Dendritic cell treated with granulocyte-macrophage colony-stimulating factor and Interleukin-4, amounts not matched to agents 40 ng/mL and 50 ng/mL, for 4 days (primary cell): ENCODE measurements at regions not wholly inside any gene's neighbourhood (a gene's known extent, or its start where the extent isn't known, plus 50 kb on each side); places are given as distances from the start of the nearest gene placed in this dataset.

ENCODE experiments used
- H3K27ac Mint-ChIP-seq: one replicate; pipeline ENCODE4 v1.8.0; 2022; ENCODE audit warnings: mild to moderate bottlenecking, mixed read lengths
- H3K27me3 Mint-ChIP-seq: one replicate; pipeline ENCODE4 v1.8.0; 2022; ENCODE audit warnings: mild to moderate bottlenecking, mixed read lengths
- H3K36me3 Mint-ChIP-seq: one replicate; pipeline ENCODE4 v1.8.0; 2022; ENCODE audit warnings: low read depth, mixed read lengths
- H3K4me1 Mint-ChIP-seq: one replicate; pipeline ENCODE4 v1.8.0; 2022; ENCODE audit warnings: low read depth, mixed read lengths
- H3K4me3 Mint-ChIP-seq: one replicate; pipeline ENCODE4 v1.8.0; 2022; ENCODE audit warnings: mild to moderate bottlenecking, moderate library complexity, mixed read lengths
- H3K9me3 Mint-ChIP-seq: one replicate; pipeline ENCODE4 v1.8.0; 2022; ENCODE audit warnings: mixed read lengths
- intact Hi-C: fragments of 100-400 bp; cut with micrococcal nuclease; formaldehyde crosslinking; loops from one replicate; pipeline ENCODE4 v1.15.0; 2022

DNA sequence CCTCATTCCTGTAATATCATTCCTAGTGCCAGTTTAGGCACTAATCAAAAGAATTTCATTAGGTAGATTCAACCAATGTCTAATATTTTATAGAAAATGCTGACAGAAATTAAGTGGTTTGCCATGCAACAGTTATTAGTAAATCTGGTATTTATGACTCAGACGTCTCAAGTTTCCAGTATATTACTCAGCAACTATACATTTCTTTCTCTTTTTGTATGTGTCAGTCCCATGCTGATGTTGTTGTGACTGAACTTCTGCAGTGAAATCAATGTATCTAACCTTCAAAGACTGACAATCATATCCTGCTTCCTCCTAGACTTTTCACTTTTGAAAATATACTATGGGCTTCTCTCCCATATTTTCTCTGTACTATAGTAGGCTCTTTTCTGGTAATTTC, 822.5 kb downstream of the NR2F1-AS1 start:
- Mint-ChIP-seq H3K4me3 (no peak overlapping the region), H3K4me1 (no peaks in the 10 kb centered on the region), H3K27me3 (no peaks in the 10 kb centered on the region), H3K27ac (no peak overlapping the region), H3K9me3 (peaks cover 9% of the 10 kb centered on the region), H3K36me3 (no peaks in the 10 kb centered on the region)
- intact Hi-C loops, result no loop called here

DNA sequence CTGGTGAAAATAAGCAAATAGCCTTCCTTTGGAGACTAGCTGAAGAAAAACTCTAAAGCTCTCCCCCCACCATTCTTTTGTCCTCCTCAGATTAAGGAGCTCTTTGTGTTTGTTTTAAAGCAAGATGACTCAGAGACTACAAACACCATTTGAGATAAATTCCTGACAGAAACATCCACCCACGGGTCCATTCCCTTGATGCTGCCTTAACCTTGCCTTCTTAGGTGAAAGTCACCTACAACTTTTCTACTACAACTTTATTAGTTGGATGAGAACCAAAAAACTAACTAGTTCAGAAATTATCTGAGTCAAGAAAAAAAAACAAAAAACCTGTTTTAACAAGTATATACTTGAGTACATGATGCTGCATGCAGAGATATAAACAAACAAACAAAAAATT, 831.1 kb downstream of the NR2F1-AS1 start:
- H3K4me3 Mint-ChIP-seq, result no peak overlapping the region
- no peaks in the 10 kb centered on the region for H3K4me1 Mint-ChIP-seq
- H3K27ac Mint-ChIP-seq, result no peak overlapping the region
- intact Hi-C loops, result no loop called here
- H3K9me3 Mint-ChIP-seq, result peaks cover 6% of the 10 kb centered on the region
- H3K36me3 Mint-ChIP-seq, result no peaks in the 10 kb centered on the region
- H3K27me3 Mint-ChIP-seq, result no peaks in the 10 kb centered on the region

DNA sequence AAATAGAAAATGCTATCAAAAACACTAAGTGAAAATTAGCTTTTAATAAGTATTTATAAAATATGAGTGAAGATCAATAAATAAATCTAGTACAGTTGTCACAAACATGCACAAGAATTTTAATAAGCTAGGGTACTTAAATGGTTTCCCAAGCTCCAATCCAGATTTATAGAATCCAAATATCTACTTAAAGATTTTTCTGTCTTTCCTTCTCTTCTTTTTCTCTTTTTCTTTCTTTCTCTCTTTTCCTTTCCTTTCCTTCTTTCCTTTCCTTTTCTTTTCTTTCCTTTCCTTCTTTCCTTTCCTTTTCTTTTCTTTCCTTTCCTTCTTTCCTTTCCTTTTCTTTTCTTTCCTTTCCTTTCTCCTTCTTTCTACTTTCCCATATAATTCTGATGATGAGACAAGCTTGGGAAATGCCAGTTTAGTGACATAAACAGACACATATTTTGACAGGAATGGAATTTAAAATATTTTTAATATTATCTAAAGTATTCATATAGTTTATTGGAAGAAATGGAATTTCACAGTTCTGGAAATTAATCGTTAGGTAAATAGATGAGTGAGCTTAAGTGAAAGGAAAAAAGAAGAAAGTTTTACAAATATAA, 832.8 kb downstream of the NR2F1-AS1 start:
- Mint-ChIP-seq H3K36me3 (no peaks in the 10 kb centered on the region), H3K27me3 (no peaks in the 10 kb centered on the region), H3K4me3 (no peak overlapping the region), H3K27ac (no peak overlapping the region), H3K4me1 (no peaks in the 10 kb centered on the region), H3K9me3 (peaks cover 14% of the 10 kb centered on the region)
- intact Hi-C loops, result no loop called here

DNA sequence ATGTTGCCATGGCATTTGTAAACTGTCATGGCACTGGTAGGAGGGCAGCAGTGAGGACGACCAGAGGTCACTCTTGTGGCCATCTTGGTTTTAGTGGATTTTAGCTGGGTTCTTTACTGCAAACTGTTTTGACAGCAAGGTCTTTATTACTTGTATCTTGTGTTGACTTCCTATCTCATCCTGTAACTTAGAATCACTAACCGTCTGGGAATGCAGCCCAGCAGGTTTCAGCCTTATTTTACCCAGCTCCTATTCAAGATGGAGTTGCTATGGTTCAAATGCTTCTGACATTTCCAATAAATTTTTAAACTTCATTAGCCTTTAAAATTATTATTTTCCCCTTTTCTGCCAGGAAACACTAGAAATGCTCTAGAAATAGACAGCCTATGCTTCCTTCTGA, 839.1 kb downstream of the NR2F1-AS1 start:
- Mint-ChIP-seq H3K27ac (no peak overlapping the region), H3K36me3 (no peaks in the 10 kb centered on the region), H3K27me3 (no peaks in the 10 kb centered on the region), H3K4me1 (no peaks in the 10 kb centered on the region), H3K4me3 (no peak overlapping the region), H3K9me3 (peaks cover 43% of the 10 kb centered on the region)
- intact Hi-C loops, result no loop called here

DNA sequence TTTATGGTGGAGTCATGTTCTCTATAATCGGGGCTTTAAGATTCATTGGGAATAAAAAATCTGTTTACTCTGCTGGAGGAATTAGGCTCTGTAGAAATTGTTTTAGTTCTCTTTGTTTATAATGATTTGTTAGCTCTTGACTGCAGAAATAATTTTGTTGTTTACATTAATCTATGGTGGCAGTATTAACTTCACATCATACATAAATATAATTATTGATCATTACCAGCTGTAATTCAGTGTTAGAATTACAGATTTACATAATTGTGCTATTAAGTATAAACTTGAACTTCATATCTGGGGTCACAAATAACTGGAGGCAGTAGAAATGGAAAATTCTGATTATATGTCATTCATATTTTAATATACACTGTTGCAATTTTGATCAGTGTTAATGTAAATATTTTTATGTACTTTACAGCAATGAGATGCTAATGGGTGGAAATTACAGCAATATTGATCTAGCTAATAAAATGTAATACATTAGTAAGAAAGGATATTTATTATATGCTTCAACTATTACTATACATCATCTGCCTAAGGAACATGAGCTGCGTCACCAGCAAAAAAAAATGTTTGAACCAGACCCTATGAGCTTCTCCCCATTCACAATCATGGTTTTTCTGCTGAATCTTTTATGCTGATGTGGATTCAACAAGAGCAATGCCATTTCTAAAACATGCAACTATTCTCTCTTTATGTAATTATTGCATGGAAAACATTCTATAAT, 846.6 kb downstream of the NR2F1-AS1 start:
- Mint-ChIP-seq H3K27ac (no peak overlapping the region), H3K4me1 (no peaks in the 10 kb centered on the region), H3K9me3 (peaks cover 30% of the 10 kb centered on the region), H3K27me3 (no peaks in the 10 kb centered on the region), H3K4me3 (no peak overlapping the region), H3K36me3 (no peaks in the 10 kb centered on the region)
- intact Hi-C loops, result no loop called here

DNA sequence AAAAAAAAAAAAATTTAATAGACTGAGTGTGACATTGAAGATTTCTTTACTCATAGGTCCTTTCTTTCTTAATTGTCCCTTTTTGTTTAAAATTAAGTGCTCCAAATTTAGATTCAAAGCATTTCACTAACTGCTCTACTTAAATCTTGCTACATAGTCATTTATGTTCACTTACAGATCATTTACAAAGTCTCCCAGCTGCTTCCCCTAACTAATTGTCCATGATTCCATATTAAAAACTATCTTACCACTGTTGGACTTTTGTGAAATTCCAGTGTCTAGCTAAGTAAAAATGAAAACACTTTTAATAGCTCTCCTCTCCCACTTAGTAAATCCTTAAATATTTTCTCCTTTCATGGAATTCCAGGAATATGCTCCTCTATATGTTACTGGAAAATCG, 850.5 kb downstream of the NR2F1-AS1 start:
- Mint-ChIP-seq H3K27me3 (no peaks in the 10 kb centered on the region), H3K4me1 (no peaks in the 10 kb centered on the region), H3K4me3 (no peak overlapping the region), H3K36me3 (no peaks in the 10 kb centered on the region), H3K9me3 (peaks cover 3% of the 10 kb centered on the region), H3K27ac (no peak overlapping the region)
- intact Hi-C loops, result no loop called here

DNA sequence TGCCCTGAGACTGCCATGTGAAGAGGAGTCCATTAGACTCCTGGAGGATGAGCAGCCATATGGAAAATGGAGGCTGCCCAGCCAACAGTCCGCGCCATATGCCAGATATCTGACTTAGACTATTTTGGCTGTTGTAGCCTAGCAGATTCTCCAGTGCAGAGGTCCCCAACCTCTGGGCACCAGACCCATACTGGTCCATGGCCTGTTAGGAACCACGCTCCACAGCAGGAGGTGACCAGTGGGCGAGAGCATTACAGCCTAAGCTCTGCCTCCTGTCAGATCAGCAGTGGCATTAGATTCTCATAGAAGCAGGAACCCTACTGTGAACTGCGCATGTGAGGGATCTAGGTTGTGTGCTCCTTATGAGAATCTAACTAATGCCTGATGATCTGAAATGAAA, 851.9 kb downstream of the NR2F1-AS1 start:
- Mint-ChIP-seq H3K36me3 (no peaks in the 10 kb centered on the region), H3K4me3 (no peak overlapping the region)
- intact Hi-C loops, result no loop called here

DNA sequence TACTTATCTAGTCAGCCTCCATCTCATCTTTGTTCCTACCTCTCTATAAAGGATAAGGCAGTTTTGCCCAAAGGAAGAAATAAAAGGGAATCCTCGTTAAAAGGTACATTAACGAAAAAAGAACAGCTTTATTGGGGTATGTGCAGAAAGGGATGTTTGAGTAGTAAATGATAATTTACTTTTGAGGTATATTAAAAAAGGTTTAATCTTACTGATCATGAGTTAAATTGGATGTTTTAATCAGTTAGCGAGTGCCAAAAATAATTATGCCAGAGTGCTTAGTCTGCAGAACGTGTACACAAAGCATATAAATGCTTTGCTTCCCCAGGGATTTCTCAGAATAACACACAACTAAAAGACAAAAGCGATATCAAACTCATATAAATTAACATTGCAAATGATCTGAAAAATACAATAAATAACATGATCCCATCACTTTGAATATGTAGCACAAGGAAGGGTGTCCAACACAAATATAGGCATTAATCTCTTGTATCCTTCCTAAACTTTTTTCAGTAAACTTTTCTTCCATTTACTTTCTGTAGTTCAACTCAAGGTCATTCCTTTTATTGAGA, 865.0 kb downstream of the NR2F1-AS1 start:
- Mint-ChIP-seq H3K36me3 (no peaks in the 10 kb centered on the region), H3K27ac (no peak overlapping the region), H3K9me3 (no peaks in the 10 kb centered on the region), H3K27me3 (no peaks in the 10 kb centered on the region), H3K4me1 (no peaks in the 10 kb centered on the region), H3K4me3 (no peak overlapping the region)
- intact Hi-C loops, result no loop called here

More for the DNA sequence above, 851.9 kb downstream of the NR2F1-AS1 start:
- no peak overlapping the region for H3K27ac Mint-ChIP-seq
- peaks cover 9% of the 10 kb centered on the region for H3K9me3 Mint-ChIP-seq
- H3K4me1 Mint-ChIP-seq, result no peaks in the 10 kb centered on the region
- H3K27me3 Mint-ChIP-seq, result no peaks in the 10 kb centered on the region

DNA sequence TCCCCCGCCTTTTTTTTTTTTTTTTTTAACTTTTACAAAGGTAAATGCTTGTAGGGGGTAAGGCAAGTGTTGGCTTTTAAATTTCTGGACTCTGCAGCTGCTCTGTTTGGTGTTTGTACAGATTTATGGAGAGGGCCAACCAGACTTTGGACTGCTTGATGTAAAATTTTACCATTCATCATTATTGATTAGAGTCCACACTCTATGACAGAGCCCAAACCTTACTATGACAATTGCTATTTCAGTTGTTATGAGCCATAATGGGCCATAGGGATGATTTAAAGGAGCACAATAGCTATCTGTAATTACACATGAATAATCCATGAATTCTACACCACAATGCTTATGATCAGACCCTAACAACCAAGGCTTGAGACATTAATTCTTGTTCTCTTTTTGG, 867.2 kb downstream of the NR2F1-AS1 start:
- H3K27me3 Mint-ChIP-seq, result no peaks in the 10 kb centered on the region
- no peak overlapping the region for H3K27ac Mint-ChIP-seq
- intact Hi-C loops, result no loop called here
- H3K36me3 Mint-ChIP-seq, result no peaks in the 10 kb centered on the region
- no peak overlapping the region for H3K4me3 Mint-ChIP-seq
- H3K4me1 Mint-ChIP-seq, result no peaks in the 10 kb centered on the region
- H3K9me3 Mint-ChIP-seq, result no peaks in the 10 kb centered on the region

DNA sequence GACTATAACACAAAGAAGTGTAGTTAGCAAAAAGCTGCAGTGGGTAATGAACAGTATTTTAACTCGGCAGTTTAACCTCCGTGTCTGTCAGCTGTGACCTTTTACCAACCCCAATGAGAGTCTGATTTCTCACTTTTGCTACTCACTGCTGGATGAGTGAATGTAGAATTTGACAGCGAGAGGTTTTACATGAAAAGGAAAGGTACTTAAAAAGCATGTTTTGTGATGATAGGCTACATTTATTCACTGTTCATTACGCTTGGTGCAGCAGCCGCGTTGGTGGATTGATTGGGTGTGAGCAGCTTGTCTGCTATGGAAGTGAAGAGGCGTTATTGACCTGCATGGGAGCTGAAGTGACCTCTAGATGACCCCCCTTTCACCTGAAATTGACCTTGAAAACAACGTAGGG, 867.7 kb downstream of the NR2F1-AS1 start:
- intact Hi-C loops, result no loop called here
- Mint-ChIP-seq H3K9me3 (no peaks in the 10 kb centered on the region), H3K27me3 (no peaks in the 10 kb centered on the region), H3K36me3 (no peaks in the 10 kb centered on the region), H3K4me3 (no peak overlapping the region), H3K4me1 (no peaks in the 10 kb centered on the region), H3K27ac (no peak overlapping the region)

DNA sequence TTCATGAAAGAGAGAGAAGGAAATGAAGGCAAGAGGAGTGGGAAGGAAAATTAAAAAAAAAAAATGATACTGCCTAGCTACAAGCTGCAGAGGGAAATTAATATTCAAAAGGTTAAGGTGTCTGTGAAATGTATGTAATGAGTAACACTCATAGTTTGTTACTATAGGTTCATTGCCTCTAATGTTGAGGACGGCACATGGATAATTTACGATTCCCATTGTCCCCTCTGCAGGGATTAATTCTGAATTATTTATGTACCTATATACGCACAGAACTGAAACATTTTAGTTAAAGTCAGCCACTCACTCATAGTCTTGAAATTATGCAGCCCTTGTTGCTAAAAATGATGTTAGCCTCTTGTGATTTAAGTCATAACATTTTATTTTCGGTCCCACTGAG, 869.1 kb downstream of the NR2F1-AS1 start:
- Mint-ChIP-seq H3K27me3 (no peaks in the 10 kb centered on the region), H3K9me3 (no peaks in the 10 kb centered on the region), H3K4me3 (no peak overlapping the region), H3K4me1 (no peaks in the 10 kb centered on the region), H3K36me3 (no peaks in the 10 kb centered on the region), H3K27ac (no peak overlapping the region)
- intact Hi-C loops, result no loop called here

DNA sequence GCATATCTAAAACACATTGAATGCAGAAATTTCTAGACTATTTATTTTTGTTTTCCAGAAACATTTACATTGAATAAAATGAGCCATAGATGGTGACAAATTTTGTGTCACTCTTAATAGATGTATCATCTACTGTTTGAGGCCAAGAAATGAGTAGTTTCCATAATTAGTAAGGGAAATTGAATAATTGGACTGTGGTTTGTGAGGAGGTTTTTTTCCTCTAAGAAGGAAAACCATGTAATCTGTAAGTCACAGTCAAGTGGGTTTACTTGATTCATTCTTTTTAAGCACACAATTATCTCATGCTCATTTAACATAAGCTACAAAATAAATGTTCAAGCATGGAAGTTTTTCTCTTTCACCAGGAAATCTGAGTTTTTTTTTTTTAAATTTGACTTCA, 876.4 kb downstream of the NR2F1-AS1 start:
- intact Hi-C loops, result no loop called here
- Mint-ChIP-seq H3K36me3 (no peaks in the 10 kb centered on the region), H3K27me3 (no peaks in the 10 kb centered on the region), H3K9me3 (no peaks in the 10 kb centered on the region), H3K4me3 (no peak overlapping the region), H3K27ac (no peak overlapping the region), H3K4me1 (no peaks in the 10 kb centered on the region)

DNA sequence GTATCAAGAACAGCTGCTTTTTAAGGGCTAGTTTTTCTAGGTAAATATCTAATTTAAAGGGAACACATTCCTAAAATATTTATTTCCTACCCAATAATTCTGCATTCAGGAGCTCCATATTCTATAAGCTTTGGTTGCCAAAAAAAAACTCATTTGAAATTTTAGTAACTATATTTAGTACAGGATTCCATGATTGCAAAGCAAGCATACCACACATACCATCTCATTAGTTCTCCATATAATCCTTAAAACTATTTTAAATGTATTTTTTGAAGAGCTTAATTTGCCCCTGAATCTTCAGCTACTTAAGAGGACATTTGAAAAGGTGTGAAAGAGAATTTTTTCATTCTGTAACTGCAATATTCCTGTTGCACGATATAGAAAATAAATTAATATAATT, 877.0 kb downstream of the NR2F1-AS1 start:
- Mint-ChIP-seq H3K4me1 (no peaks in the 10 kb centered on the region), H3K27ac (no peak overlapping the region), H3K4me3 (no peak overlapping the region), H3K9me3 (no peaks in the 10 kb centered on the region), H3K27me3 (no peaks in the 10 kb centered on the region), H3K36me3 (no peaks in the 10 kb centered on the region)
- intact Hi-C loops, result no loop called here

DNA sequence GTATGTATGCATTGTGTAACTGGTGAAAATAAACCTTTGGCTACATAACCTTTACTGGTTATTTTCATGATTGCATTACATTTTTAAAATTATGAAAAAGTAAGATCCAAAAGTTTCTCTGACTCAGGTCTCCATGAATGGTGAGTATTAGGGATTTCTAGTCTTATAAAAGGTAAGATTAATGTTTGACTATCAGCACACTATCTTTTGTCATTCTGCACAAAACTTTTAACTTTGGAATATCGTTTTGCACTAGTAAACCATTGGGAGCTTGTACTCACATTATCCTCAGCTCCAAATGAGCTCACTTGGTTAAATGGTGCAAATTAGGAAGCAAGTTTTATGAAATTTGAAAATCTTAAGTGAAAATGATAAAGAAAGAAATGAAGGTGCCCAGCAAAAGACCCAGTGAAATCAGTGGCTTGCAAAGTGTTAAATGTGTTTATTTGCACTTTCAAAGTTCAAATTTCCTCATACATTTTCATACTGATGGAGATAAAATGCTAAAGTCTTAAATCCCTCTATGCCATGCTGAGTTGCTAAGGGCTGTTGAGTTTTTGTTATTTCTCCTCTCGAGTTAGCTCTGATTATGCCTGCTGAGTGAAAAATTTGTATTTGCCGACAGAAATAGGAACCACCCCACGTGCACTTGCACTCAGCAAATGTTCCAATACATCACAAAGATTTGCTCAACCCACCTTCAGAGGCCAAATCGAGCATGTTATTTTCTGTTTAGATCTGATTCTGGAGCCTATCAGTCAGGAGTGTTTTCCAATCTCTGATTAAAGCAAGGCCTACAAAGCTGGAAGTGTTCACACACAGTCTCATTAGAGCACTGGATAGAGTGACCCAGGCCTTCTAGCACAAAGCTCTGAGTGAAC, 885.7 kb downstream of the NR2F1-AS1 start:
- Mint-ChIP-seq H3K27ac (no peak overlapping the region), H3K9me3 (no peaks in the 10 kb centered on the region), H3K4me3 (no peak overlapping the region), H3K27me3 (no peaks in the 10 kb centered on the region), H3K4me1 (no peaks in the 10 kb centered on the region), H3K36me3 (no peaks in the 10 kb centered on the region)
- intact Hi-C loops, result no loop called here
